ENCODE measurements at regions not wholly inside any gene's neighbourhood (a gene's known extent, or its start where the extent isn't known, plus 50 kb on each side); places are given as distances from the start of the nearest gene placed in this dataset.

DNA sequence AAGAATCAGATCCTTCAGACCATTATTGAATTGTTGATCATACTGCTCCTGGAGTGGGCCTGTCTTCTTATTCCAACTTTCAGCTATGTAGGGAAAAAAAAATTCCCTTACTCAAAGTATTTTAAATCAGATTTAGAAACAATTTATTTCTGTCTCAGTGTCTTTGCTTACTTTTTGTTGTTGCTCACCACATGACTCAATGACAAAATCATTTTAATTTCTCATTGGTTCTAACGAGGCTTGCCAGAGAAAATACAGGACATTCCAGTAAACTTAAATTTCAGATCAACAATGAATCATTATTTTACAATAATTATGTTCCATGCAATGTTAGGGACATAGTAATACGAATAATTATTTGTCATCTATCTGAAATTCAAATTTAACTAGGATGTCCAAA, 748.5 kb upstream of the CBLB start:
- TF ChIP-seq, protein P1, sequence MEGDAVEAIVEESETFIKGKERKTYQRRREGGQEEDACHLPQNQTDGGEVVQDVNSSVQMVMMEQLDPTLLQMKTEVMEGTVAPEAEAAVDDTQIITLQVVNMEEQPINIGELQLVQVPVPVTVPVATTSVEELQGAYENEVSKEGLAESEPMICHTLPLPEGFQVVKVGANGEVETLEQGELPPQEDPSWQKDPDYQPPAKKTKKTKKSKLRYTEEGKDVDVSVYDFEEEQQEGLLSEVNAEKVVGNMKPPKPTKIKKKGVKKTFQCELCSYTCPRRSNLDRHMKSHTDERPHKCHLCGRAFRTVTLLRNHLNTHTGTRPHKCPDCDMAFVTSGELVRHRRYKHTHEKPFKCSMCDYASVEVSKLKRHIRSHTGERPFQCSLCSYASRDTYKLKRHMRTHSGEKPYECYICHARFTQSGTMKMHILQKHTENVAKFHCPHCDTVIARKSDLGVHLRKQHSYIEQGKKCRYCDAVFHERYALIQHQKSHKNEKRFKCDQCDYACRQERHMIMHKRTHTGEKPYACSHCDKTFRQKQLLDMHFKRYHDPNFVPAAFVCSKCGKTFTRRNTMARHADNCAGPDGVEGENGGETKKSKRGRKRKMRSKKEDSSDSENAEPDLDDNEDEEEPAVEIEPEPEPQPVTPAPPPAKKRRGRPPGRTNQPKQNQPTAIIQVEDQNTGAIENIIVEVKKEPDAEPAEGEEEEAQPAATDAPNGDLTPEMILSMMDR (IDR thresholded peaks at IDR 0.05): no peak
- TF ChIP-seq, protein P2, sequence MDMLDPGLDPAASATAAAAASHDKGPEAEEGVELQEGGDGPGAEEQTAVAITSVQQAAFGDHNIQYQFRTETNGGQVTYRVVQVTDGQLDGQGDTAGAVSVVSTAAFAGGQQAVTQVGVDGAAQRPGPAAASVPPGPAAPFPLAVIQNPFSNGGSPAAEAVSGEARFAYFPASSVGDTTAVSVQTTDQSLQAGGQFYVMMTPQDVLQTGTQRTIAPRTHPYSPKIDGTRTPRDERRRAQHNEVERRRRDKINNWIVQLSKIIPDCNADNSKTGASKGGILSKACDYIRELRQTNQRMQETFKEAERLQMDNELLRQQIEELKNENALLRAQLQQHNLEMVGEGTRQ (IDR thresholded peaks at IDR 0.05; ENCODE audit: borderline replicate concordance, low read depth, low read length): no peak
- TF ChIP-seq CHD2 (IDR thresholded peaks at IDR 0.05; ENCODE audit: low read length, partially characterized antibody): no peak
- no peak for TF ChIP-seq GABPA (IDR thresholded peaks at IDR 0.05; ENCODE audit: low read depth)
- TF ChIP-seq FOSL2 (IDR thresholded peaks at IDR 0.05; ENCODE audit: borderline replicate concordance, low read depth): no peak
- TF ChIP-seq RCOR1 (IDR thresholded peaks at IDR 0.05; ENCODE audit: low read length): no peak
- TF ChIP-seq, protein P3, sequence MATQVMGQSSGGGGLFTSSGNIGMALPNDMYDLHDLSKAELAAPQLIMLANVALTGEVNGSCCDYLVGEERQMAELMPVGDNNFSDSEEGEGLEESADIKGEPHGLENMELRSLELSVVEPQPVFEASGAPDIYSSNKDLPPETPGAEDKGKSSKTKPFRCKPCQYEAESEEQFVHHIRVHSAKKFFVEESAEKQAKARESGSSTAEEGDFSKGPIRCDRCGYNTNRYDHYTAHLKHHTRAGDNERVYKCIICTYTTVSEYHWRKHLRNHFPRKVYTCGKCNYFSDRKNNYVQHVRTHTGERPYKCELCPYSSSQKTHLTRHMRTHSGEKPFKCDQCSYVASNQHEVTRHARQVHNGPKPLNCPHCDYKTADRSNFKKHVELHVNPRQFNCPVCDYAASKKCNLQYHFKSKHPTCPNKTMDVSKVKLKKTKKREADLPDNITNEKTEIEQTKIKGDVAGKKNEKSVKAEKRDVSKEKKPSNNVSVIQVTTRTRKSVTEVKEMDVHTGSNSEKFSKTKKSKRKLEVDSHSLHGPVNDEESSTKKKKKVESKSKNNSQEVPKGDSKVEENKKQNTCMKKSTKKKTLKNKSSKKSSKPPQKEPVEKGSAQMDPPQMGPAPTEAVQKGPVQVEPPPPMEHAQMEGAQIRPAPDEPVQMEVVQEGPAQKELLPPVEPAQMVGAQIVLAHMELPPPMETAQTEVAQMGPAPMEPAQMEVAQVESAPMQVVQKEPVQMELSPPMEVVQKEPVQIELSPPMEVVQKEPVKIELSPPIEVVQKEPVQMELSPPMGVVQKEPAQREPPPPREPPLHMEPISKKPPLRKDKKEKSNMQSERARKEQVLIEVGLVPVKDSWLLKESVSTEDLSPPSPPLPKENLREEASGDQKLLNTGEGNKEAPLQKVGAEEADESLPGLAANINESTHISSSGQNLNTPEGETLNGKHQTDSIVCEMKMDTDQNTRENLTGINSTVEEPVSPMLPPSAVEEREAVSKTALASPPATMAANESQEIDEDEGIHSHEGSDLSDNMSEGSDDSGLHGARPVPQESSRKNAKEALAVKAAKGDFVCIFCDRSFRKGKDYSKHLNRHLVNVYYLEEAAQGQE (IDR thresholded peaks at IDR 0.05; ENCODE audit: low read depth, low read length): no peak
- no peak for TF ChIP-seq RFX5 (IDR thresholded peaks at IDR 0.05; ENCODE audit: low read length)
- TF ChIP-seq, protein P4, sequence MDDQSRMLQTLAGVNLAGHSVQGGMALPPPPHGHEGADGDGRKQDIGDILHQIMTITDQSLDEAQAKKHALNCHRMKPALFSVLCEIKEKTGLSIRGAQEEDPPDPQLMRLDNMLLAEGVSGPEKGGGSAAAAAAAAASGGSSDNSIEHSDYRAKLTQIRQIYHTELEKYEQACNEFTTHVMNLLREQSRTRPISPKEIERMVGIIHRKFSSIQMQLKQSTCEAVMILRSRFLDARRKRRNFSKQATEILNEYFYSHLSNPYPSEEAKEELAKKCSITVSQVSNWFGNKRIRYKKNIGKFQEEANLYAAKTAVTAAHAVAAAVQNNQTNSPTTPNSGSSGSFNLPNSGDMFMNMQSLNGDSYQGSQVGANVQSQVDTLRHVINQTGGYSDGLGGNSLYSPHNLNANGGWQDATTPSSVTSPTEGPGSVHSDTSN (IDR thresholded peaks at IDR 0.05): peak; percentile 7; the same call in 1 of the 2 replicates
- no peak for TF ChIP-seq EZH2phosphoT487 (IDR thresholded peaks at IDR 0.05; ENCODE audit: borderline replicate concordance, low read depth)
- TF ChIP-seq, protein P5, sequence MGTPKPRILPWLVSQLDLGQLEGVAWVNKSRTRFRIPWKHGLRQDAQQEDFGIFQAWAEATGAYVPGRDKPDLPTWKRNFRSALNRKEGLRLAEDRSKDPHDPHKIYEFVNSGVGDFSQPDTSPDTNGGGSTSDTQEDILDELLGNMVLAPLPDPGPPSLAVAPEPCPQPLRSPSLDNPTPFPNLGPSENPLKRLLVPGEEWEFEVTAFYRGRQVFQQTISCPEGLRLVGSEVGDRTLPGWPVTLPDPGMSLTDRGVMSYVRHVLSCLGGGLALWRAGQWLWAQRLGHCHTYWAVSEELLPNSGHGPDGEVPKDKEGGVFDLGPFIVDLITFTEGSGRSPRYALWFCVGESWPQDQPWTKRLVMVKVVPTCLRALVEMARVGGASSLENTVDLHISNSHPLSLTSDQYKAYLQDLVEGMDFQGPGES (IDR thresholded peaks at IDR 0.05; ENCODE audit: low read depth, low read length): no peak
- TF ChIP-seq, protein P6, sequence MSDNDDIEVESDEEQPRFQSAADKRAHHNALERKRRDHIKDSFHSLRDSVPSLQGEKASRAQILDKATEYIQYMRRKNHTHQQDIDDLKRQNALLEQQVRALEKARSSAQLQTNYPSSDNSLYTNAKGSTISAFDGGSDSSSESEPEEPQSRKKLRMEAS (IDR thresholded peaks at IDR 0.05; ENCODE audit: low read depth): no peak
- TF ChIP-seq NRF1 (IDR thresholded peaks at IDR 0.05; ENCODE audit: low read depth, low read length): no peak
- no peak for TF ChIP-seq MXI1 (IDR thresholded peaks at IDR 0.05; ENCODE audit: low read depth, low read length)

Data from SK-N-SH (cell line).